ENCODE measurements at regions not wholly inside any gene's neighbourhood (a gene's known extent, or its start where the extent isn't known, plus 50 kb on each side); places are given as distances from the start of the nearest gene placed in this dataset.

- WGBS (ENCODE audit: insufficient coverage, low coverage, missing lambda C conversion rate), result 0% methylated on average over 1 of the region's 1 CpG
- H3K4me1 ChIP-seq (replicated peaks in 1 of 2; ENCODE audit: control insufficient read depth in 2 of 2, insufficient read depth in 2 of 2, low read length in 2 of 2), result no peaks in the 10 kb centered on the region
- no peaks in the 10 kb centered on the region for H4K20me1 ChIP-seq (replicated peaks; ENCODE audit: control insufficient read depth, insufficient read depth, low read length)
- H3K36me3 ChIP-seq (ENCODE audit: control insufficient read depth, insufficient read depth, low read length), result no peaks in the 10 kb centered on the region
- H3K4me2 ChIP-seq (ENCODE audit: insufficient read depth, low read length), result no peak overlapping the region
- in situ Hi-C loops (cut with MboI) (no loop called here), intact Hi-C loops (cut with micrococcal nuclease) (no loop called here)
- H2AFZ ChIP-seq (ENCODE audit: low read depth, low read length), result no peak overlapping the region
- H3K4me3 ChIP-seq, result no peak overlapping the region
- DNase-seq (ENCODE audit: extremely low read depth in 1 of 4, low spot score in 3 of 4) (no peak), ATAC-seq (no peak), FAIRE-seq (no peak)
- H3K27me3 ChIP-seq (ENCODE audit: control insufficient read depth in 2 of 2, insufficient read depth in 2 of 2, low read length in 2 of 2), result no peaks in the 10 kb centered on the region
- no peaks in the 10 kb centered on the region; the same call in 1 of the 2 replicates for H3K9me3 ChIP-seq (replicated peaks; ENCODE audit: control insufficient read depth, insufficient read depth, low read depth, low read length)
- H3K9me1 ChIP-seq (ENCODE audit: control insufficient read depth, insufficient read depth, low read length), result no peaks in the 10 kb centered on the region
- ChIA-PET CTCF (ENCODE audit: low intra/inter-chr PET ratio) (no interaction called here), POLR2A (no interaction called here)
- no peak for TF ChIP-seq ZBTB12 (CRISPR knock-in tag; IDR thresholded peaks at IDR 0.05)
- no peak for TF ChIP-seq MITF (IDR thresholded peaks at IDR 0.05)
- no peak for TF ChIP-seq RFX7 (CRISPR knock-in tag; IDR thresholded peaks at IDR 0.05)
- TF ChIP-seq JUND (IDR thresholded peaks at IDR 0.05; ENCODE audit: borderline replicate concordance, low read depth, low read length), result no peak
- TF ChIP-seq JUND (tag; IDR thresholded peaks at IDR 0.05; ENCODE audit: borderline replicate concordance, low read depth, low read length), result no peak
- TF ChIP-seq CREM (IDR thresholded peaks at IDR 0.05; ENCODE audit: low read depth), result no peak
- no peak for TF ChIP-seq THAP12 (CRISPR knock-in tag; IDR thresholded peaks at IDR 0.05)
- no peak for TF ChIP-seq HMGXB4 (CRISPR knock-in tag; IDR thresholded peaks at IDR 0.05)
- no peak for TF ChIP-seq SPI1 (IDR thresholded peaks at IDR 0.05; ENCODE audit: borderline replicate concordance, low read depth, low read length)
- no peak for TF ChIP-seq HOMEZ (CRISPR knock-in tag; IDR thresholded peaks at IDR 0.05)
- no peak for TF ChIP-seq PHB (CRISPR knock-in tag; IDR thresholded peaks at IDR 0.05)
- no peak for TF ChIP-seq TGIF2 (CRISPR knock-in tag; IDR thresholded peaks at IDR 0.05)
- TF ChIP-seq PHTF2 (CRISPR knock-in tag; IDR thresholded peaks at IDR 0.05), result no peak
- no peak overlapping the region for H3K27ac ChIP-seq (ENCODE audit: extremely low read depth, low read depth, low read length)
- no TSS peak for BruUV-seq (replicated peaks)
- no peaks in the 10 kb centered on the region for H3K79me2 ChIP-seq (ENCODE audit: control insufficient read depth, insufficient read depth, low read length)
- no peak overlapping the region for H3K9ac ChIP-seq (ENCODE audit: insufficient read depth in 1 of 2, low read depth in 2 of 2, low read length in 2 of 2)
Measured at GRCh38 chr5:145118127-145118526, 717.0 kb downstream of the PRELID2 start.

Measured in K562 (cell line).